ENCODE measurements at regions not wholly inside any gene's neighbourhood (a gene's known extent, or its start where the extent isn't known, plus 50 kb on each side); places are given as distances from the start of the nearest gene placed in this dataset.
A peak's percentile ranks its signal among the peaks of the same experiment; 100 is the strongest.

DNA sequence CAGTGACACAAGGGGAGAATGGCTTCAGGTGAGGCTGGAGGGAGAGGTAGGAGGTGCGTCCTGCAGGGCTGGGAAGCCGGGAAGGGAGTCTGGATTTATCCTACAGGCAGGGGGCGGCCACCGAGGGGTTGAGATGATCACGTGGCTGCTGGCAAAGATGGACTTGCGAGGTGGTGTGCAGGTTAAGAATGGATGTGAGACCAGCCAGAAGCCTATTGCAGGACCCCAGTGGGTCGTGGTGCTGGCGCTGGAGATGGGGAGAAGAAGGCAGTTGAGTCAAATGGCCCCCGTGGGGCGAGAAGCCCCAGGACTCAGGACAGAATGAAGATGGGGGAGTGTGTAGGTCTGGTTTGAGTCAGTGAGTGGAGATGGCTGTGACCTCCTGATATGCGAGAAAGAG is 183.1 kb downstream of the FAM43A start:
- no peak for TF ChIP-seq POLR2AphosphoS5 (IDR thresholded peaks at IDR 0.05)
- TF ChIP-seq, protein P1, sequence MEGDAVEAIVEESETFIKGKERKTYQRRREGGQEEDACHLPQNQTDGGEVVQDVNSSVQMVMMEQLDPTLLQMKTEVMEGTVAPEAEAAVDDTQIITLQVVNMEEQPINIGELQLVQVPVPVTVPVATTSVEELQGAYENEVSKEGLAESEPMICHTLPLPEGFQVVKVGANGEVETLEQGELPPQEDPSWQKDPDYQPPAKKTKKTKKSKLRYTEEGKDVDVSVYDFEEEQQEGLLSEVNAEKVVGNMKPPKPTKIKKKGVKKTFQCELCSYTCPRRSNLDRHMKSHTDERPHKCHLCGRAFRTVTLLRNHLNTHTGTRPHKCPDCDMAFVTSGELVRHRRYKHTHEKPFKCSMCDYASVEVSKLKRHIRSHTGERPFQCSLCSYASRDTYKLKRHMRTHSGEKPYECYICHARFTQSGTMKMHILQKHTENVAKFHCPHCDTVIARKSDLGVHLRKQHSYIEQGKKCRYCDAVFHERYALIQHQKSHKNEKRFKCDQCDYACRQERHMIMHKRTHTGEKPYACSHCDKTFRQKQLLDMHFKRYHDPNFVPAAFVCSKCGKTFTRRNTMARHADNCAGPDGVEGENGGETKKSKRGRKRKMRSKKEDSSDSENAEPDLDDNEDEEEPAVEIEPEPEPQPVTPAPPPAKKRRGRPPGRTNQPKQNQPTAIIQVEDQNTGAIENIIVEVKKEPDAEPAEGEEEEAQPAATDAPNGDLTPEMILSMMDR (IDR thresholded peaks at IDR 0.05): no peak
- no peak for TF ChIP-seq EP300 (IDR thresholded peaks at IDR 0.05; ENCODE audit: low read depth)
- TF ChIP-seq POLR2A (IDR thresholded peaks at IDR 0.05): no peak
- intact Hi-C loops (cut with DNase I; ENCODE audit: low total_unique reads): loop anchor here (5.0 kb wide), 1 partner anchor 663 kb away; no protein-coding TSS in a partner anchor
- peaks cover 21 to 57% (median 50%) of the 10 kb centered on the region in 4 donors for H3K4me1 ChIP-seq
- H3K9me3 ChIP-seq: no peaks in the 10 kb centered on the region
- no peaks in the 10 kb centered on the region for H3K27me3 ChIP-seq
- no peak overlapping the region for H3K27ac ChIP-seq
- 78 to 88% methylated on average over 5 to 11 of the region's 11 CpGs for WGBS, 2 donors (ENCODE audit: low coverage in 1 of 2)
- H3K4me3 ChIP-seq: no peak overlapping the region
- H3K36me3 ChIP-seq: no peaks in the 10 kb centered on the region
- no peak for DNase-seq
- in situ Hi-C loops (cut with MboI; ENCODE audit: low pct_ligation_motif_present in 1 of 4, low pct_unique_long_range_greater_than_20kb in 1 of 4, low sequenced_read_pairs in 3 of 4): no loop called here

DNA sequence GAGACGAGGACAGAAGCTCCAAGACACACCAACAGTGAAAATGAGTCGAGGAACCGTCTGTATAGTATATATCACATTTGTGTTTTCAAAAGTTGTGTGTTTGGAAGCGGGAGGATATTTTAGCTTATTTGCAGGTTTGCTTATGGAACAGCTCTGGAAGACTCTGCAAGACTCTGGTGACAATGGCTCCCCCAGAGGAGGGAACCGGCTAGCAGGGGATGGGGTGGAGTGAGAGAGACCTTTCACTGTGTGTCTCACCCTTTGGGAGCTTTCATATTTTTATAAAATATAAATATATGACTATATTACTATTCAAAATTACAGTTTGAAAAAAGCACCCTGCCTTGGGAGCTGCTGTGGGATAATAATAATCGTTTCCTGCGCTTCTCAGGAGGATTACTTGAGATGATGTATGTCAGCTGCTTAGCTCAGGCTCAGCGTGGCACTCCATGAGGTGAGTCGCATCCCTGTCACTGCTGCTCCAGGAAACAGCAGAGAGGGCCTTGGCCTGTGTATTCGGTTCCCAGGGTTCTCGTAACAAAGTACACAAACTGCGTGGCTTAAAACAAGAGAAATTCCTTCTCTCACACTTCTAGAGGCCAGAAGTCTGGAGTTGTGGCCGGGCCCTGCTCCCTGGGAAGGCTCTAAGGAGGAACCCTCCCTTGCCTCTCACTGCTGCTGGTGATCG is 183.9 kb downstream of the FAM43A start:
- Histone ChIP-seq H3K4me3 (no peak overlapping the region), H3K9me3 (no peaks in the 10 kb centered on the region), H3K36me3 (no peaks in the 10 kb centered on the region), H3K27me3 (no peaks in the 10 kb centered on the region), H3K4me1 (peaks cover 21 to 64% (median 53%) of the 10 kb centered on the region in 4 donors), H3K27ac (peak overlapping the region in 3 of 4 donors; percentile 82 to 86 (median 83))
- DNase-seq: no peak
- TF ChIP-seq, protein P1 (IDR thresholded peaks at IDR 0.05): no peak
- TF ChIP-seq EP300 (IDR thresholded peaks at IDR 0.05; ENCODE audit: low read depth) (no peak), POLR2AphosphoS5 (IDR thresholded peaks at IDR 0.05) (no peak), POLR2A (IDR thresholded peaks at IDR 0.05) (no peak)
- in situ Hi-C loops (cut with MboI; ENCODE audit: low pct_ligation_motif_present in 1 of 4, low pct_unique_long_range_greater_than_20kb in 1 of 4, low sequenced_read_pairs in 3 of 4) (no loop called here), intact Hi-C loops (cut with DNase I; ENCODE audit: low total_unique reads) (loop anchor here (5.0 kb wide), 1 partner anchor 663 kb away; no protein-coding TSS in a partner anchor)
- WGBS, 2 donors (ENCODE audit: low coverage in 1 of 2): 83 to 89% methylated on average over 8 to 14 of the region's 14 CpGs

DNA sequence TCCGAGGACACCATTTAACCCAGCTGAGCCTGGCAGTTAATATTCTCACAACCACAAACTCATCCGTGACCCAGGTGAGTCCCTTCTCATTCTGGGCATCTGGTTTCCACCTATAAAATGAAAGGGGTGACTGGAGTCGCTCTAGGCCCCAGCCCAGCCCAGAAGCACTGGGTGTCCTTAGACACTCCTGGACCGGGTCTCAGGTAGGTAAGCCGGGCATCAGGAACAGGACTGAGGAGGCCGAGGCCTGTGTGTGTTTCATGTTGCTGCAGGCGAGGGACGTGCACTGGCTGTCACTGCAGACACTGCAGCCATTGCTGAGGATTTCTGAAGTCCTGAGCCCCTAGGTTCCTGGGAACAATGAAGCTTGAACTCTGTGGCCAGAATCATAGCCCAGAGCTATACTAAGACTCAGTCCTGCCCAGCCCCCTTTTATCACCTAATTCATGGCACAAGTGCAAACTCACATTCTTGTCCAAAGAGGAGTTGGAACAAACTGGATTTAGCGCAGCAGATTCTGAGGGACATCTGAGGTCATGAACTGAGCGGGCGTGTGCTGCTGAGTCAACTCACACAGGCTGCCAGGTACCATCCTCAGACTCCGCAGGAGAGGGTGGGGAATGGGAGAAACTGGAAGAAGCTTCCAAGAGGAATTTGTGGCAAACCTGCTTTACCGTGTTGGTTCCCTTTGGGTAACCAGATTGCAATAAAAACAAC is 184.9 kb downstream of the FAM43A start:
- H3K4me1 ChIP-seq: peaks cover 21 to 64% (median 53%) of the 10 kb centered on the region in 4 donors
- in situ Hi-C loops (cut with MboI; ENCODE audit: low pct_ligation_motif_present in 1 of 4, low pct_unique_long_range_greater_than_20kb in 1 of 4, low sequenced_read_pairs in 3 of 4): no loop called here
- 50 to 96% methylated on average over 3 to 13 of the region's 13 CpGs for WGBS, 2 donors (ENCODE audit: low coverage in 1 of 2)

DNA sequence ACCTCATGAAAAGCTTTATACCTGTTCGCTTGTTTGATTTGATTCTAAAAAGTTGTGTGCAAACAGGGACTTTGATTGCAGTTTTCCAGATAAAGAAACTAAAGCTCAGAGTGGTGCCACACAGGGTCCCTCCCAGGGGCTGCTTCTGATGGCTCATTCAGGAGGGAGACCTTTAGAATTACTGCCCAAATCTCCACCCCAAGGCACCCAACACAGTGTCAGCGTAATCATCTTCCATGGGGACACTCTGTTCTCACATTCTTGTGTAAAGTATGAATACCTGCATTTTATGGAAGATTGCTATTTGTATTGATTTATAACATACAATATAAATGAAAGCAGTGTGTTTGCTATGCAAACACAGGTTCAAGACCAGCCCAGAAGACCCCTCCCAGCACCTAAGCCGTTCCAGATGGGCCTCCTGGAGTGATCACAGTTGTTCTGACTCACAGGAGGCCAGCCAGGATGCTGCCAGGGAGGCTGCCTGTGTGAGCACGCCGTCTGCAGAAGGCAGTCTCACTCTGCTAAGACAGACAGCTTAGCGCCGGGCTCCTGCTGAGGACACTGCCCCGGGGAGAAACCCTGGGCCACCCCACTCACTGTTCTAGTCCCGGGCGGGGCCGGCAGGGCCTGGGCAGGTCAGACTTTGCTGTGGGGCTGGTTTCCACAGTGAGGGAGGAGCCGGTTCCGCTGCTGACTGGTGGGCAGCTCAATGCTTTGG is 185.6 kb downstream of the FAM43A start:
- H3K4me1 ChIP-seq: peaks cover 21 to 64% (median 53%) of the 10 kb centered on the region in 4 donors
- intact Hi-C loops (cut with DNase I; ENCODE audit: low total_unique reads): no loop called here
- no peaks in the 10 kb centered on the region for H3K36me3 ChIP-seq
- H3K4me3 ChIP-seq: no peak overlapping the region
- H3K27ac ChIP-seq: peak overlapping the region; percentile 82 to 86 (median 84)
- in situ Hi-C loops (cut with MboI; ENCODE audit: low pct_ligation_motif_present in 1 of 4, low pct_unique_long_range_greater_than_20kb in 1 of 4, low sequenced_read_pairs in 3 of 4): no loop called here
- peak; percentile 88 for DNase-seq
- no peaks in the 10 kb centered on the region for H3K27me3 ChIP-seq
- H3K9me3 ChIP-seq: no peaks in the 10 kb centered on the region
- WGBS, 2 donors (ENCODE audit: low coverage in 1 of 2): 22 to 60% methylated on average over 1 to 12 of the region's 13 CpGs
- TF ChIP-seq POLR2AphosphoS5 (IDR thresholded peaks at IDR 0.05): peak; percentile 58 to 91 (median 89)
- peak; percentile 75 for TF ChIP-seq EP300 (IDR thresholded peaks at IDR 0.05; ENCODE audit: low read depth)
- TF ChIP-seq POLR2A (IDR thresholded peaks at IDR 0.05): peak; percentile 73
- TF ChIP-seq, protein P1 (IDR thresholded peaks at IDR 0.05): no peak

More for the DNA sequence above, 184.9 kb downstream of the FAM43A start:
- Histone ChIP-seq H3K27me3 (no peaks in the 10 kb centered on the region), H3K27ac (peak overlapping the region; percentile 82 to 86 (median 84)), H3K4me3 (no peak overlapping the region), H3K36me3 (no peaks in the 10 kb centered on the region), H3K9me3 (no peaks in the 10 kb centered on the region)
- intact Hi-C loops (cut with DNase I; ENCODE audit: low total_unique reads): no loop called here
- DNase-seq: peak; percentile 69
- TF ChIP-seq POLR2A (IDR thresholded peaks at IDR 0.05) (no peak), POLR2AphosphoS5 (IDR thresholded peaks at IDR 0.05) (peak in 2 of 3 donors; percentile 16 to 33)

Data from transverse colon (tissue), 4 donors.